HEK293T (cell line): ENCODE measurements at regions not wholly inside any gene's neighbourhood (a gene's known extent, or its start where the extent isn't known, plus 50 kb on each side); places are given as distances from the start of the nearest gene placed in this dataset.

Experiments
- BHLHE40 ChIP-seq: fragments of 450-650 bp; IDR thresholded peaks from 2 replicates; pipeline ENCODE4 v1.6.1; 2016; ENCODE audit warnings: mild to moderate bottlenecking, moderate library complexity, borderline replicate concordance
- CTBP1 ChIP-seq: fragments of 450-650 bp; IDR thresholded peaks from 2 replicates; pipeline ENCODE4 v1.6.1; 2016; ENCODE audit warnings: borderline replicate concordance
- ELF4 ChIP-seq: fragments of 450-650 bp; IDR thresholded peaks from 2 replicates; pipeline ENCODE4 v1.6.1; 2017; ENCODE audit warnings: antibody characterized with exemption
- FOXA1 ChIP-seq: fragments of 450-650 bp; IDR thresholded peaks from 2 replicates; pipeline ENCODE4 v1.6.1; 2016; ENCODE audit warnings: mild to moderate bottlenecking
- L3MBTL2 ChIP-seq: fragments of 450-650 bp; conservative IDR thresholded peaks from 2 replicates; pipeline ENCODE4 v1.6.1; 2016; ENCODE audit warnings: mild to moderate bottlenecking
- LEF1 ChIP-seq: fragments of 450-650 bp; IDR thresholded peaks from 2 replicates; pipeline ENCODE4 v1.6.1; 2017; ENCODE audit warnings: mild to moderate bottlenecking, borderline replicate concordance
- NFRKB ChIP-seq: fragments of 450-650 bp; IDR thresholded peaks from 2 replicates; pipeline ENCODE4 v1.6.1; 2016; ENCODE audit warnings: mild to moderate bottlenecking, moderate library complexity
- PKNOX1 ChIP-seq: fragments of 450-650 bp; IDR thresholded peaks from 2 replicates; pipeline ENCODE4 v1.6.1; 2016
- SP1 ChIP-seq: fragments of 450-650 bp; IDR thresholded peaks from 2 replicates; pipeline ENCODE4 v1.6.1; 2017

DNA sequence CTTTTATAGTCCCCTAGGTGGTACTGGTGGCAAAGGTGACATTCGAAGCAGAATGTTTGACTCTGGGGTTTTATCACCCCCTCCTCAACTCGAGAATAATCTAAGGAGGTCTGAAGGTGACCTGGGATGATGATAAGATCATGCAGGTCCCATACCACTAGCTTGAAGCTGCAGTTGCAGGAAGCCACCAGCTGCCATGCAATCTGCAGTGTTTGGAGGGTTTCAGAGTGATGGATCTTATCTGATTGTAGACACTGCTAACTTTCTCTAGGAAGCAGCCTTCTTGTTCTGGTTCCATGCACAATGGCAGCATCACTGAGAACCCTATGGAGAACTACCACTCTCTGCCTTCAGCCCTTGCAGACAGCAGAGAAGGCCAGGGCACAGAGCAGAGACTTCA, 59.4 kb upstream of the LRPPRC start:
- no peak for TF ChIP-seq LEF1
- no peak for TF ChIP-seq NFRKB
- TF ChIP-seq BHLHE40: no peak
- no peak for TF ChIP-seq ELF4
- no peak for TF ChIP-seq PKNOX1
- TF ChIP-seq CTBP1: no peak
- no peak for TF ChIP-seq L3MBTL2
- no peak for TF ChIP-seq FOXA1
- TF ChIP-seq SP1: no peak
